Fibroblast of lung (primary cell): ENCODE measurements at regions not wholly inside any gene's neighbourhood (a gene's known extent, or its start where the extent isn't known, plus 50 kb on each side); places are given as distances from the start of the nearest gene placed in this dataset.

ENCODE experiments used
- EZH2 ChIP-seq: IDR thresholded peaks from 2 replicates; pipeline ENCODE4 v1.5.1; 2012; ENCODE audit warnings: low read length, control low read depth, mild to moderate bottlenecking; ENCODE audit errors: missing control alignments
- TF ChIP-seq, protein P1 (sequence below), 2 donors: IDR thresholded peaks in 1 of 2; conservative IDR thresholded peaks in 1 of 2; 1 replicate in 1 of 2; 2 replicates in 1 of 2; pipeline ENCODE4 v1.5.1; 2011 to 2012; ENCODE audit warnings: low read length in 2 of 2, control low read depth in 1 of 2, inconsistent platforms in 1 of 2, low read depth in 1 of 2, mild to moderate bottlenecking in 1 of 2

DNA sequence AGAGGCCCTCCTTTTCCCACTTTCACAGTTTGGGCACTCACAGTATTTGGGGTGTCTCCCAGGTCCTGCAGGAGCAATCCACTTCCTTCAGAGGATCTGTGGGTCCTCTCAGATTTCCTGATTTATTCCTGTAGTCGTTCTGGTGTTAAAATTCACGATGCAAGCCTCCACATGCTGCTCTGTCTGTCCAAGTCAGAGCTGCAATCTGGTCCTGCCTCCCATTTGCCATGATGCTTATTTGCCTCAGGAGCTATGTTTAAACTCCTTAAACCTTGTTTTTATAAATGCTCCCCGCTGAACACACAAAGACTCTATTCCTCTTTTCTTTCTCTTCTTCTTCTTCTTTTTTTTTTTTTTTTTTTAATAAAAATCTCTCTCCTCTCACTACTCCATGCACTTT lies 558.7 kb upstream of the NECTIN3 start:
- TF ChIP-seq, protein P1, sequence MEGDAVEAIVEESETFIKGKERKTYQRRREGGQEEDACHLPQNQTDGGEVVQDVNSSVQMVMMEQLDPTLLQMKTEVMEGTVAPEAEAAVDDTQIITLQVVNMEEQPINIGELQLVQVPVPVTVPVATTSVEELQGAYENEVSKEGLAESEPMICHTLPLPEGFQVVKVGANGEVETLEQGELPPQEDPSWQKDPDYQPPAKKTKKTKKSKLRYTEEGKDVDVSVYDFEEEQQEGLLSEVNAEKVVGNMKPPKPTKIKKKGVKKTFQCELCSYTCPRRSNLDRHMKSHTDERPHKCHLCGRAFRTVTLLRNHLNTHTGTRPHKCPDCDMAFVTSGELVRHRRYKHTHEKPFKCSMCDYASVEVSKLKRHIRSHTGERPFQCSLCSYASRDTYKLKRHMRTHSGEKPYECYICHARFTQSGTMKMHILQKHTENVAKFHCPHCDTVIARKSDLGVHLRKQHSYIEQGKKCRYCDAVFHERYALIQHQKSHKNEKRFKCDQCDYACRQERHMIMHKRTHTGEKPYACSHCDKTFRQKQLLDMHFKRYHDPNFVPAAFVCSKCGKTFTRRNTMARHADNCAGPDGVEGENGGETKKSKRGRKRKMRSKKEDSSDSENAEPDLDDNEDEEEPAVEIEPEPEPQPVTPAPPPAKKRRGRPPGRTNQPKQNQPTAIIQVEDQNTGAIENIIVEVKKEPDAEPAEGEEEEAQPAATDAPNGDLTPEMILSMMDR (conservative IDR thresholded peaks at IDR 0.05 in 1 of 2, IDR thresholded peaks at IDR 0.05 in 1 of 2; ENCODE audit: low read depth in 1 of 2, low read length in 2 of 2) = no peak
- no peak for TF ChIP-seq EZH2
